ENCODE measurements at regions not wholly inside any gene's neighbourhood (a gene's known extent, or its start where the extent isn't known, plus 50 kb on each side); places are given as distances from the start of the nearest gene placed in this dataset.

DNA sequence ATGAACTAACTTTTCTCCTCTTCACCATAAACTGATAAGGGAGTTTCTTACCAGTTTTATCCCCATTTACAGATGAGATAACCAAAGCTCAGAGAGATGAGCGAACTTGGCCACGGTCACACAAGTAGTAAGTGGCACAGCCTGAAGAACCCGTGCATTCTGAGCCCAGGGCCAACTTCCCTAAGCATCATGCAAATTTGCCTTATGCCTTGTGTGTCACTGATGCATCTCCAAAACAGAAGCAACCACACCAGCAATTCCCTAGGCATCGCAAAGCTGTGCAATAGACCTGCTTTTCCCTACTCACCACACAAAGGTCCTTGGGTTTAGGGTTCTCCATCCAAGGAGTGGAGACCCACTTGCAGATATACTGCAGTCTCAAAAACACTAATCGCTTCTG lies 304.5 kb upstream of the KAZN start:
- H3K27ac Mint-ChIP-seq: no peak overlapping the region
- H3K4me3 Mint-ChIP-seq: no peak overlapping the region
- DNase-seq (ENCODE audit: extremely low spot score, unreplicated experiment): no peak
- TF ChIP-seq, protein P1, sequence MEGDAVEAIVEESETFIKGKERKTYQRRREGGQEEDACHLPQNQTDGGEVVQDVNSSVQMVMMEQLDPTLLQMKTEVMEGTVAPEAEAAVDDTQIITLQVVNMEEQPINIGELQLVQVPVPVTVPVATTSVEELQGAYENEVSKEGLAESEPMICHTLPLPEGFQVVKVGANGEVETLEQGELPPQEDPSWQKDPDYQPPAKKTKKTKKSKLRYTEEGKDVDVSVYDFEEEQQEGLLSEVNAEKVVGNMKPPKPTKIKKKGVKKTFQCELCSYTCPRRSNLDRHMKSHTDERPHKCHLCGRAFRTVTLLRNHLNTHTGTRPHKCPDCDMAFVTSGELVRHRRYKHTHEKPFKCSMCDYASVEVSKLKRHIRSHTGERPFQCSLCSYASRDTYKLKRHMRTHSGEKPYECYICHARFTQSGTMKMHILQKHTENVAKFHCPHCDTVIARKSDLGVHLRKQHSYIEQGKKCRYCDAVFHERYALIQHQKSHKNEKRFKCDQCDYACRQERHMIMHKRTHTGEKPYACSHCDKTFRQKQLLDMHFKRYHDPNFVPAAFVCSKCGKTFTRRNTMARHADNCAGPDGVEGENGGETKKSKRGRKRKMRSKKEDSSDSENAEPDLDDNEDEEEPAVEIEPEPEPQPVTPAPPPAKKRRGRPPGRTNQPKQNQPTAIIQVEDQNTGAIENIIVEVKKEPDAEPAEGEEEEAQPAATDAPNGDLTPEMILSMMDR (conservative IDR thresholded peaks at IDR 0.05): no peak
- H3K27me3 Mint-ChIP-seq: peaks cover 10% of the 10 kb centered on the region
- no peaks in the 10 kb centered on the region for H3K9me3 Mint-ChIP-seq
- peaks cover 4% of the 10 kb centered on the region for H3K4me1 Mint-ChIP-seq (ENCODE audit: unreplicated experiment)
- no peaks in the 10 kb centered on the region for H3K36me3 Mint-ChIP-seq

DNA sequence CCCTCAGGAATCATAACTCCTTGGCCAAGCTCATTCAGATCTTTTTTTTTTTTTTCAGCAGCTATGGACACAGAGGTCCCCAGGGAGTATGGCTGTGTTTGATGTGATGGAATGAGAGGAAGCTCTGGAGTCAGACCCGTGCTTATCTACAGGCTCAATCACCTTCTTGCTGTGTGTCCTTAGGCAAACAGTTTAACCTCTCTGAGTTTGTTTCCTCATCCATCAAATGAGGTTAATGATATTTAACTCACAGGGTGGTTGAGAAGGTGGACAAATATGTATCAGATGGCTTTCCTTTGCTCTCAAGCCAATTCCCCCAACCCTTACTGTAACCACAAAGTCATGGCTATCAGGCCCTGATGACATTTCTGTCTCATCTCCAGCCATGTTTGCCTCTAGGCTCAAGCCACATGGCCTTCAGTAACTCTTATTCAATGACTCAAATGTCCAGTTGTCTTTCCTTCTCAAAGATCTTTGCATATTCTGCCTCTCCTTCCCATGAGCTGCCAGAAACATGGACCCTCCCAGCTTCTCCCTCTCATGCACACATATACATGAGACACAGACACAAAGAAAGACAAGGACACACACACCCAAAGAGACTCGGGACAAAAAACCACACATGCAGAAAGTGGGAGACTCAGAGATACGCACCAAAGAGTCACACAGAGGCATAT lies 303.5 kb upstream of the KAZN start:
- no peak for DNase-seq (ENCODE audit: extremely low spot score, unreplicated experiment)
- no peak overlapping the region for H3K4me3 Mint-ChIP-seq
- H3K36me3 Mint-ChIP-seq: no peaks in the 10 kb centered on the region
- no peaks in the 10 kb centered on the region for H3K9me3 Mint-ChIP-seq
- peaks cover 5% of the 10 kb centered on the region for H3K27me3 Mint-ChIP-seq
- peaks cover 4% of the 10 kb centered on the region for H3K4me1 Mint-ChIP-seq (ENCODE audit: unreplicated experiment)
- TF ChIP-seq, protein P1 (conservative IDR thresholded peaks at IDR 0.05): no peak
- no peak overlapping the region for H3K27ac Mint-ChIP-seq

DNA sequence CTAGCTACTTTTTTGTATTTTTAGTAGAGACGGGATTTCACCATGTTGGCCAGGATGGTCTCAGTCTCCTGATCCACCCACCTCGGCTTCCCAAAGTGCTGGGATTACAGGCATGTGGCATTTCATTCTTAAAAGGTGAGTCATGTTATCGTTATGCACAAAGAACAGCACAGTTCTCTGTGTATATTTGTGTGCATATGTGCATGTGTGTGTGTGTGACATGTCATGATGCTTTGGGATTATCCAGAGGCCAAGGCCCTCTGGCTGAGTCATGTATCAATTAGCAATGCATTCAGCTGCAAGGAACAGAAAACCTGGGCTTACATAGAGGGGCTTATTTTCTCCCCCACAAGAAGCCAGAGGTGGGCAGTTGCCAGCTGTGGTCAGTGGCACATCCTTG lies 301.7 kb upstream of the KAZN start:
- Mint-ChIP-seq H3K27ac (no peak overlapping the region), H3K4me3 (no peak overlapping the region), H3K4me1 (ENCODE audit: unreplicated experiment) (peaks cover 4% of the 10 kb centered on the region), H3K36me3 (no peaks in the 10 kb centered on the region), H3K9me3 (no peaks in the 10 kb centered on the region), H3K27me3 (peaks cover 5% of the 10 kb centered on the region)
- TF ChIP-seq, protein P1 (conservative IDR thresholded peaks at IDR 0.05): no peak
- DNase-seq (ENCODE audit: extremely low spot score, unreplicated experiment): no peak

DNA sequence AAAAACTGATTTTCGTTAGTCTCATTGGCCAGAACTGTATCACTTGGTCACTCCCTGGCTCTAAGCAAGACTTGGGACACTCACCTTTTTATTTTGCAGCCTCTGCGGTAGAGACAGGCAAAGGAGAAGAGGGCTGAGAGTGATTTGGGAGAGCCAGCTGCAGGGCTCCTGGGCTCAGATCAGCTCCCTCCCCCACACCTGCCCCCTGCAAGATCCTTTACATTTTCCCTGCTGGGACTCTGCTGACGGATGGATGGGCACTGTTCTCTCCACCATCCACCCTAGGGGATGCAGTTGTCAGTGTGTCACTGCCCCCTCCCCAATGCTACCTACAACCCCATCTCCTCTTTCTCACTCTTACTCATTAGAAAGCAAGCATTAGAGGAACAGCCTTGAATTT lies 301.1 kb upstream of the KAZN start:
- Mint-ChIP-seq H3K36me3 (no peaks in the 10 kb centered on the region), H3K27me3 (peaks cover 5% of the 10 kb centered on the region), H3K4me1 (ENCODE audit: unreplicated experiment) (no peaks in the 10 kb centered on the region), H3K9me3 (no peaks in the 10 kb centered on the region), H3K27ac (no peak overlapping the region), H3K4me3 (no peak overlapping the region)
- TF ChIP-seq, protein P1 (conservative IDR thresholded peaks at IDR 0.05): no peak
- DNase-seq (ENCODE audit: extremely low spot score, unreplicated experiment): no peak

DNA sequence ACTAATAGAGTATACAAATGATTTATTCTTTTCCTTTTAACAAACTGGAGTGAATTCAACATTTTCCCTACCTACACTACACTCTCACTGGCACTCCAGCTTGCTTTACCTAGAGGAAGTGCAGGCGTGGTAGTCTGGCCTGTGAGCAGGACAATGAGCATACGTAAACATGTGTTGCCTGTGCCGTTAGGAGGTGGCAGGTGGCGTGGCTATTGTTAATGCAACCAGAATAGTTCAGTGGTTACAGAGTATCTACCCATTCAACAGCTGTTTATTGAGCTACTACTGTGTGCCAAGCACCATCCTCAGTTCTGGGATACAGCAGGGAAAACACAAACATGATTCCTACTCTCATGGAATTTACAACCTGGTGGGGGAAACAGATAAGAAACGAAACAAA lies 299.7 kb upstream of the KAZN start:
- H3K27ac Mint-ChIP-seq: no peak overlapping the region
- H3K9me3 Mint-ChIP-seq: no peaks in the 10 kb centered on the region
- H3K36me3 Mint-ChIP-seq: no peaks in the 10 kb centered on the region
- peaks cover 9% of the 10 kb centered on the region for H3K27me3 Mint-ChIP-seq
- TF ChIP-seq, protein P1 (conservative IDR thresholded peaks at IDR 0.05): no peak
- no peaks in the 10 kb centered on the region for H3K4me1 Mint-ChIP-seq (ENCODE audit: unreplicated experiment)
- DNase-seq (ENCODE audit: extremely low spot score, unreplicated experiment): no peak
- H3K4me3 Mint-ChIP-seq: no peak overlapping the region

Data from type B pancreatic cell (in vitro differentiated cells).